AG09319 (cell line): ENCODE measurements at regions not wholly inside any gene's neighbourhood (a gene's known extent, or its start where the extent isn't known, plus 50 kb on each side); places are given as distances from the start of the nearest gene placed in this dataset.

ENCODE experiments used
- DNase-seq: peaks from one replicate; pipeline ENCODE4 v3.0.0-alpha.2; 2010; ENCODE audit warnings: low read depth; ENCODE audit errors: extremely low read depth
- TF ChIP-seq, protein P1 (sequence below): IDR thresholded peaks from 2 replicates; pipeline ENCODE4 v1.5.1; 2011; ENCODE audit warnings: low read depth, mild to moderate bottlenecking, inconsistent platforms, low read length, moderate library complexity

DNA sequence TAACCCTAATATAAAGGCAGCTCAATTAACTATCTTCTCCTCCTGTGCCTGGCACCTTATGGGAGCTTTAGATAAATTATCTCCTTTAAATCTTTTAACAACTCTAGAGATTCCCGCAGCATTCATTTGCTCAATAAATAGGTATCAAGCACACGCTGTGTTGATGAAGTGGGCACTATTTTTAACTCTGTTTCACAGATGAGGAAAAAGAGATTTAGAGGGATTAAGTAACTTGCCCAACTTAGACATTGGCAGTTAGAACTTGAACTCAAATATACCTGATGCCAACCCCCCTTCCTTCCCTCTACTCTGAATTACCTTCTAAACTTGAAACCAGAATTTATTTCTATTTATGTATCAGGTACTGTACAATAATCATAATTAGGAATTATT lies 112.4 kb downstream of the SH3TC2 start:
- no peak for DNase-seq
- TF ChIP-seq, protein P1, sequence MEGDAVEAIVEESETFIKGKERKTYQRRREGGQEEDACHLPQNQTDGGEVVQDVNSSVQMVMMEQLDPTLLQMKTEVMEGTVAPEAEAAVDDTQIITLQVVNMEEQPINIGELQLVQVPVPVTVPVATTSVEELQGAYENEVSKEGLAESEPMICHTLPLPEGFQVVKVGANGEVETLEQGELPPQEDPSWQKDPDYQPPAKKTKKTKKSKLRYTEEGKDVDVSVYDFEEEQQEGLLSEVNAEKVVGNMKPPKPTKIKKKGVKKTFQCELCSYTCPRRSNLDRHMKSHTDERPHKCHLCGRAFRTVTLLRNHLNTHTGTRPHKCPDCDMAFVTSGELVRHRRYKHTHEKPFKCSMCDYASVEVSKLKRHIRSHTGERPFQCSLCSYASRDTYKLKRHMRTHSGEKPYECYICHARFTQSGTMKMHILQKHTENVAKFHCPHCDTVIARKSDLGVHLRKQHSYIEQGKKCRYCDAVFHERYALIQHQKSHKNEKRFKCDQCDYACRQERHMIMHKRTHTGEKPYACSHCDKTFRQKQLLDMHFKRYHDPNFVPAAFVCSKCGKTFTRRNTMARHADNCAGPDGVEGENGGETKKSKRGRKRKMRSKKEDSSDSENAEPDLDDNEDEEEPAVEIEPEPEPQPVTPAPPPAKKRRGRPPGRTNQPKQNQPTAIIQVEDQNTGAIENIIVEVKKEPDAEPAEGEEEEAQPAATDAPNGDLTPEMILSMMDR: no peak

DNA sequence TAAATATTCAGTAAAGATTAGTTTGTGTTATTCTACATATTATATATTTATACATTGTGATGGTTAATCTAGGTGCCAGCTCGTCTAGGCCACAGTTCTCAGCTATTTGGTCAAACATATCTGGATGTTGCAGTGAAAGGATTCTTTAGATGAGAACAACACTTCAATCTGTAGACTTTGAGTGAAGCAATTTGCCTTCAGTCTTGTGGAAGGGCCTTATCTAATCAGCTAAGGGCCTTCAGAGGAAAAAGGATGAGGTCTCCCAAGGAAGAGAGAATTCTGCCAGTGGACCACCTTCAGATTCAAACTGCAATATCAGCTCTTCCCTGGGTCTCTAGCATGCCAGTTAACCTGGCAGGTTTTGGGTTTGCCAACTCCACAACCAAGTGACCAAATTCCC lies 112.0 kb downstream of the SH3TC2 start:
- TF ChIP-seq, protein P1: no peak

DNA sequence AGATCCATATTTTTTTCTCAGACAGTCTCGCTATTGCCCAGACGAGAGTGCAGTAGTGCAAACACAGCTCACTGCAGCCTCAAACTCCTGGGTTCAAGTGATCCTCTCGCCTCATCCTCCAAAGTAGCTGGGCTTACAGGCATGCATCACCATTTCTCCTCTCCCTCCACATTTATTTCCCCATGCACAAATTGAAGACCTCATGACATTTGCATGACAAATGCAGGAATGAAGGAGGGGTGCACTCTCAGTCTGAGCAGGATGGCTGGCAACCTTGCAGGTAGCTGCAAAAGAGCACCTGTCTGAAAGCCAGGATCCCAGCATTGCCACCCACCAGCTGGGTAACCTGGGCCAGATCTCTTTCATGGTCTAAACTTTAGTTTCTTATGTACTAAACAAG lies 111.2 kb downstream of the SH3TC2 start:
- DNase-seq: no peak
- TF ChIP-seq, protein P1: no peak

More for the DNA sequence above, 112.0 kb downstream of the SH3TC2 start:
- DNase-seq: no peak

DNA sequence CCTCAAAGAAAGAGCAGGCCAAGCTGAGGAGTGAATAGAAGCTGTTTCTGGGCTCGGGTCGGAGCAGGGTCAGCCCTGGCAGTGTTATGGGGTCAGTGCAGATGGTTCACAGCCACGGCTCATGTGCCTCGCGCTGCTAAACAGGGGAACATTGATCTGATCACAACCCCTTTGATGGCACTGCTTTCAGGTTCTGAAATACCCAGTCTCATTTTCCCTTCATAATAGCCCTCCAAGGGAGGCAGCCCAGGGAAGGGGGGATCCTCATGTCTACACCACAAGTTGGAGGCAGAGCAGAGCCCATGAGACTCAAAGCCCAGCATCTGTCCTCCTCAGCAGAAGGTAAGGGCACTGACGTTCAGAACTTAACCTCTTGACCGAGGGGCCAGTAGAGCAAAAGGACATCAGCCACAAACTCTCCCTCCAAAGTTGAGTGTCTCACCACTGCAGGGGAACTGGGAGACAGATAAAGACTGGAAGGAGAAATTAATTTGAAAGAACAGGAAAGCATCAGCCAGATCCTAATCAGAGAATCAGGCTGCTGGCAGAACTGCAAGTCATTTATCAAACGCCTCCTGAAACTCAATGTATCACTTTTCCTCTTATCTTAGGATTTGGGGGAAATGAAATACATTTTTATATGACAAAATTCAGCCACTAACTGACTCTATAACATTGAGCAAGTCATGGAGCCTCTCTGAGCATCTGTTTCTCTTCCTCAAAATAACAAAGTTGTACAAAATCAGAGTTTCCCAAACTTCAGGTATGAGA lies 110.6 kb downstream of the SH3TC2 start:
- no peak for DNase-seq
- TF ChIP-seq, protein P1: no peak

DNA sequence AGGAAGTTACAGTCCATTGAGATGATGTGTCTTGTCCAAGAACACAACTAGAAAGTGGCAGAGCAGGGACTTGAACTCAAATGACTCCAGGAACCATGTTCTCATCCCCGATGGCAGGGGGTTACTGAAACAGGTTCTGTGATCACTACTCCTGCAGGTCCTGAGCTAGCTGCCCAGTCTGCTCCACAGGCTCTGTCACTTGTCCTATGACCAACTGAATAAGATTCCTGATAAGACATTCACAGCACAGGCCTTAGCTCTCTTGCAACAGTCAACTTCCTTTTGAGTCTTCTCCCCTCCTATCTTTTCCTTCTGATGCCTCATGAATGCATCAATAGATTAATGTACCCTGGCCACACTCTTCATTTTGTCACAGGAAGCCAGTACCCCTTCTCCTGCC lies 109.2 kb downstream of the SH3TC2 start:
- TF ChIP-seq, protein P1: no peak
- DNase-seq: no peak
